Type B pancreatic cell (in vitro differentiated cells): ENCODE measurements at regions not wholly inside any gene's neighbourhood (a gene's known extent, or its start where the extent isn't known, plus 50 kb on each side); places are given as distances from the start of the nearest gene placed in this dataset.
A peak's percentile ranks its signal among the peaks of the same experiment; 100 is the strongest.

Experiments used
- DNase-seq: peaks from one replicate; pipeline ENCODE4 v3.0.0; 2021; ENCODE audit warnings: mixed read lengths; ENCODE audit not compliant: unreplicated experiment; ENCODE audit errors: extremely low spot score
- H3K27ac Mint-ChIP-seq: 2 replicates; pipeline ENCODE4 v1.8.0; 2021; ENCODE audit warnings: mild to moderate bottlenecking, mixed read lengths
- H3K27me3 Mint-ChIP-seq: 2 replicates; pipeline ENCODE4 v1.8.0; 2021; ENCODE audit warnings: mixed read lengths
- H3K36me3 Mint-ChIP-seq: 2 replicates; pipeline ENCODE4 v1.8.0; 2021; ENCODE audit warnings: mixed read lengths
- H3K4me1 Mint-ChIP-seq: one replicate; pipeline ENCODE4 v1.8.0; 2021; ENCODE audit warnings: mixed read lengths; ENCODE audit not compliant: unreplicated experiment
- H3K4me3 Mint-ChIP-seq: 2 replicates; pipeline ENCODE4 v1.8.0; 2021; ENCODE audit warnings: mild to moderate bottlenecking, mixed read lengths
- H3K9me3 Mint-ChIP-seq: 2 replicates; pipeline ENCODE4 v1.8.0; 2021; ENCODE audit warnings: mixed read lengths
- TF ChIP-seq, protein P1 (sequence below): fragments of 200-600 bp; sonication (generic); conservative IDR thresholded peaks from 2 replicates; pipeline ENCODE4 v1.5.0; 2021; ENCODE audit warnings: antibody characterized with exemption, mild to moderate bottlenecking

DNA sequence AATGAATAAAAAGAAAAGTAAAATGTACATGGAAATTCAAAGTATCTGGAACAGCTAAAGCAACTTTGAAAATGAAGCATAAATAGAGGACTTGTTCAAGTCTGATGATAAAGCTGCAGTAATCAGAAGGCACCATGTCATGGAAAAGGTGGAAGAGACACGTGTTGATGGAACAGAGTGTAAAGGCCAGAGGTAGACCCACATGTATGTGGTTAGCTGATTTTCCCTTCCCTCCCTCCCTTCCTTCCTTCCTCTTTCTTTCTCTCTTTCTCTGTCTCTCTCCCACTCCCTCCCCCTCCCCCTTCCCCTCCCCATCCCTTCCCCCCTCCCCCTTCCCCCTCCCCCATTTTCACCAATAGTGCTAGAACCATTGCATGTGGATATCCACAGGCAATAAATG is 58.7 kb upstream of the FCN1 start:
- Mint-ChIP-seq H3K9me3 (no peaks in the 10 kb centered on the region), H3K4me1 (no peaks in the 10 kb centered on the region), H3K27ac (no peak overlapping the region), H3K27me3 (peaks cover 44% of the 10 kb centered on the region), H3K4me3 (no peak overlapping the region), H3K36me3 (no peaks in the 10 kb centered on the region)
- no peak for DNase-seq
- TF ChIP-seq, protein P1, sequence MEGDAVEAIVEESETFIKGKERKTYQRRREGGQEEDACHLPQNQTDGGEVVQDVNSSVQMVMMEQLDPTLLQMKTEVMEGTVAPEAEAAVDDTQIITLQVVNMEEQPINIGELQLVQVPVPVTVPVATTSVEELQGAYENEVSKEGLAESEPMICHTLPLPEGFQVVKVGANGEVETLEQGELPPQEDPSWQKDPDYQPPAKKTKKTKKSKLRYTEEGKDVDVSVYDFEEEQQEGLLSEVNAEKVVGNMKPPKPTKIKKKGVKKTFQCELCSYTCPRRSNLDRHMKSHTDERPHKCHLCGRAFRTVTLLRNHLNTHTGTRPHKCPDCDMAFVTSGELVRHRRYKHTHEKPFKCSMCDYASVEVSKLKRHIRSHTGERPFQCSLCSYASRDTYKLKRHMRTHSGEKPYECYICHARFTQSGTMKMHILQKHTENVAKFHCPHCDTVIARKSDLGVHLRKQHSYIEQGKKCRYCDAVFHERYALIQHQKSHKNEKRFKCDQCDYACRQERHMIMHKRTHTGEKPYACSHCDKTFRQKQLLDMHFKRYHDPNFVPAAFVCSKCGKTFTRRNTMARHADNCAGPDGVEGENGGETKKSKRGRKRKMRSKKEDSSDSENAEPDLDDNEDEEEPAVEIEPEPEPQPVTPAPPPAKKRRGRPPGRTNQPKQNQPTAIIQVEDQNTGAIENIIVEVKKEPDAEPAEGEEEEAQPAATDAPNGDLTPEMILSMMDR = no peak

DNA sequence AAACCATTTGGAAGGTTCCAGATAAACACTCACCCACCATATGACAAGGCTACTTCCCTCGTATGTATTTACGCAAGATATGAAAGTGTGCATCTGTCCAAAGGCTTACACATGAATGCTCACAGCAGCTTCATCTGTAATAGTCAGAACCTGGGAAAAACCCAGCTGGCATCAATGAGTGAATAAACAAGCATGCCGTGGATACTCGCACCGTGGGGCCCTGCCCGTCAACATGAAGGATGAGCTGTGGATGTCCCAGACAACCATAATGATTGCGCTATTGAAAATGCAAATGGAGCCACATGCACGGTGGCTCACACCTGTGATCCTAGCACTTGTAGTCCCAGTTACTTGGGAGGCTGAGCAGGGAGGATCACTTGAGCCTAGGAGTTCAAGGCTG is 60.6 kb upstream of the FCN1 start:
- Mint-ChIP-seq H3K27me3 (peaks cover 35% of the 10 kb centered on the region), H3K27ac (no peak overlapping the region), H3K4me1 (no peaks in the 10 kb centered on the region), H3K36me3 (no peaks in the 10 kb centered on the region), H3K4me3 (no peak overlapping the region), H3K9me3 (no peaks in the 10 kb centered on the region)
- DNase-seq = peak; percentile 39
- TF ChIP-seq, protein P1 = no peak

DNA sequence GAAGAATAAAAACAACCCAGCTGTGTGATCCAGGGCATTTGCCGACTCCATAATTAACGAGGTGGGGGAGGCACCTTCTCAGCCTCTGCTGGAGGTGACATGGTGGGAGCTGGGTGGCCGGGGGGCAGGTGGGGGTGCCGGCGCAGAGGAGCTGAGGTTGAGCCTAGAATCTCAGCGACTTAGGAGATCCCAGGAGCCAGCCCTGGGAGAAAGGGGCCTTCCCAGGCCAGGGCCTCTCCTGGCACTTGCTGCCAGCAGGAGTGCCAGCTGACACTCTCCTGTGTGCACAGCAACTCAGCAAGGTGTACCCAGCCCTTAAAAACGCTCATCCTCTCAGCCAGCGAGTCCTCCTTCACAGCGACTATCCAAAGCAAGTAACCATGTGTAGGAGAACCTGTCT is 62.8 kb upstream of the FCN1 start:
- Mint-ChIP-seq H3K27ac (no peak overlapping the region), H3K36me3 (no peaks in the 10 kb centered on the region), H3K4me3 (no peak overlapping the region), H3K27me3 (peaks cover 28% of the 10 kb centered on the region), H3K9me3 (no peaks in the 10 kb centered on the region), H3K4me1 (no peaks in the 10 kb centered on the region)
- TF ChIP-seq, protein P1 = no peak
- no peak for DNase-seq

DNA sequence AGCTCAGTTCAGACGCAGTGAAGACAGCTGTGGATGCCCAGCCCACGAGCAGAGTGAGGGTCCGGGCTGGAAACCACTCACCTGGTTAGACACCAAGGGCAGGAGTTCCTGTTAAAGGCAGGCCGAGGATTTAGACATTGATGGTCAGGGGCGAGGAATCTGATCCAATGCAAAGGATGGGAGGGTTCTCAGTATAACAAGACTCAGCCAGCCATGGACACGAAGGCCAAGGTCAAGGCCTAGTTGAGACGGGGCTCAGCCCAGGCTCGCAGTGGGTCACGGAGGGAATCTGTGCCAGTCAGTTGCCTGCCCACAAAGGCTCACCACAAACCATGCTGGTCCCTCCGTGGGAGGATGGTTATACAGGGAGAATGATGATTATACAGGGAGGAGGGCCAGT is 63.3 kb upstream of the FCN1 start:
- Mint-ChIP-seq H3K36me3 (no peaks in the 10 kb centered on the region), H3K9me3 (no peaks in the 10 kb centered on the region), H3K27me3 (peaks cover 27% of the 10 kb centered on the region), H3K27ac (no peak overlapping the region), H3K4me3 (no peak overlapping the region), H3K4me1 (no peaks in the 10 kb centered on the region)
- DNase-seq = no peak
- TF ChIP-seq, protein P1 = no peak

DNA sequence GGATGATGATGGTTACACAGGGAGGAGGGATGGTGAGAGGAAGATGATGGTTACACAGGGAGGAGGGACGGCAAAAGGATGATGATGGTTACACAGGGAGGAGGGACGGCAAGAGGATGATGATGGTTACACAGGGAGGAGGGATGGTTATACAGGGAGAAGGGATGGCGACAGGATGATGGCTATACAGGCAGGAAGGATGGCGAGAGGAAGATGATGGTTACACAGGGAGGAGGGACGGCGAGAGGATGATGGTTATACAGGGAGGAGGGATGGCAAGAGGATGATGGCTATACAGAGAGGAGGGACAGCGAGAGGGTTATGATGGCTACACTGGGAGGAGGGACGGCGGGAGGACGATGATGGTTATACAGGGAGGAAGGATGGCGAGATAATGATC is 64.1 kb upstream of the FCN1 start:
- H3K27me3 Mint-ChIP-seq = peaks cover 27% of the 10 kb centered on the region
- no peak for DNase-seq
- no peak overlapping the region for H3K4me3 Mint-ChIP-seq
- H3K9me3 Mint-ChIP-seq = no peaks in the 10 kb centered on the region
- no peaks in the 10 kb centered on the region for H3K36me3 Mint-ChIP-seq
- TF ChIP-seq, protein P1 = no peak
- H3K27ac Mint-ChIP-seq = no peak overlapping the region
- H3K4me1 Mint-ChIP-seq = no peaks in the 10 kb centered on the region

DNA sequence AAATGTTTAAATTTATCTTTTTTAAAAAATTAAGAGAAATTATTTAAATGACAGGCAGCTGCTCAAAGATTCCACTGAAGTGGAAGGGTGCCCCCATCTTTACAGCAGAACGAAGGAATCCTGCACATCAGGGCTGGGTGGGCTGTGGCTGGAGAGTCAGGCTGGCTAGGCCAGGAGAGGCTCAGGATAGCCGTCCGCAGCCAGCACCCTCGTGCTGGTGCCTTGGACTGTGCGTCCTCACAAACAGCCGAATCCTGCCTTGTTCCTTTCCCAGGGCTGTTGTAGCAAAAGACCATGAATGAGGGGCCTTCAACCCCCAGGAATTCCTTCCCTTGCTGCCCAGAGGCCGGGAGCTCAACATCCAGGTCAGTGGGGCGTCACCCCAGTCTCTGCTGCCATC is 64.6 kb upstream of the FCN1 start:
- H3K9me3 Mint-ChIP-seq = no peaks in the 10 kb centered on the region
- H3K27ac Mint-ChIP-seq = no peak overlapping the region
- no peaks in the 10 kb centered on the region for H3K36me3 Mint-ChIP-seq
- no peaks in the 10 kb centered on the region for H3K4me1 Mint-ChIP-seq
- DNase-seq = no peak
- TF ChIP-seq, protein P1 = no peak
- H3K27me3 Mint-ChIP-seq = peaks cover 27% of the 10 kb centered on the region
- H3K4me3 Mint-ChIP-seq = no peak overlapping the region
